SK-N-MC (cell line): ENCODE measurements at regions not wholly inside any gene's neighbourhood (a gene's known extent, or its start where the extent isn't known, plus 50 kb on each side); places are given as distances from the start of the nearest gene placed in this dataset.

Experiments used
- EZH2 ChIP-seq: fragments of 200-600 bp; sonication (generic); IDR thresholded peaks from one replicate; pipeline ENCODE4 v1.6.1; 2017; ENCODE audit warnings: antibody characterized with exemption
- FOXP2 ChIP-seq: optimal IDR thresholded peaks from 2 replicates; pipeline ENCODE3; 2011; ENCODE audit warnings: mild to moderate bottlenecking, moderate library complexity; ENCODE audit not compliant: insufficient read depth; ENCODE audit errors: extremely low read length, control extremely low read depth
- POLR2AphosphoS5 ChIP-seq: IDR thresholded peaks from 2 replicates; pipeline ENCODE4 v1.6.1; 2012; ENCODE audit warnings: mild to moderate bottlenecking, low read depth, low read length, borderline replicate concordance

- TF ChIP-seq POLR2AphosphoS5 (no peak), EZH2 (no peak), FOXP2 (no peak)
These were observed 247.4 kb downstream of the SEMA3D start for GRCh38 chr7:84939442-84939841.
